ENCODE measurements at regions not wholly inside any gene's neighbourhood (a gene's known extent, or its start where the extent isn't known, plus 50 kb on each side); places are given as distances from the start of the nearest gene placed in this dataset.

GRCh38 chr2:117128461-117128860 is 686.0 kb upstream of the DDX18 start:
- no peak for DNase-seq (ENCODE audit: insufficient read length, low spot score, missing footprints)

GRCh38 chr2:117137371-117137770 is 677.1 kb upstream of the DDX18 start:
- no peaks in the 10 kb centered on the region for H3K27me3 ChIP-seq (ENCODE audit: insufficient read depth, low read length)
- H3K4me3 ChIP-seq (ENCODE audit: insufficient read depth, low read length) = no peak overlapping the region
- H3K36me3 ChIP-seq (ENCODE audit: insufficient read depth, low read length) = no peaks in the 10 kb centered on the region
- no peaks in the 10 kb centered on the region for H3K79me2 ChIP-seq (ENCODE audit: insufficient read depth, low read length)
- no peak for TF ChIP-seq CTCF (IDR thresholded peaks at IDR 0.05; ENCODE audit: extremely low read depth, low read depth, low read length)
- no peaks in the 10 kb centered on the region for H3K9me3 ChIP-seq (ENCODE audit: low read depth, low read length)
- no peak overlapping the region for H3K4me2 ChIP-seq (ENCODE audit: insufficient read depth, low read length)
- H3K27ac ChIP-seq (ENCODE audit: low read depth, low read length) = no peak overlapping the region
- no peak for DNase-seq (ENCODE audit: insufficient read length, low spot score, missing footprints)
- no peaks in the 10 kb centered on the region for H3K4me1 ChIP-seq (ENCODE audit: insufficient read depth, low read length)
- no peak overlapping the region for H2AFZ ChIP-seq (ENCODE audit: low read length)
- no peaks in the 10 kb centered on the region for H4K20me1 ChIP-seq (ENCODE audit: insufficient read depth, low read length)

More at GRCh38 chr2:117128461-117128860, 686.0 kb upstream of the DDX18 start:
- H3K27ac ChIP-seq (ENCODE audit: low read depth, low read length) = no peak overlapping the region
- no peak overlapping the region for H3K4me2 ChIP-seq (ENCODE audit: insufficient read depth, low read length)
- no peaks in the 10 kb centered on the region for H3K9me3 ChIP-seq (ENCODE audit: low read depth, low read length)
- no peak overlapping the region for H3K4me3 ChIP-seq (ENCODE audit: insufficient read depth, low read length)
- H2AFZ ChIP-seq (ENCODE audit: low read length) = no peak overlapping the region
- H3K79me2 ChIP-seq (ENCODE audit: insufficient read depth, low read length) = no peaks in the 10 kb centered on the region
- H4K20me1 ChIP-seq (ENCODE audit: insufficient read depth, low read length) = no peaks in the 10 kb centered on the region
- TF ChIP-seq CTCF (IDR thresholded peaks at IDR 0.05; ENCODE audit: extremely low read depth, low read depth, low read length) = no peak
- no peaks in the 10 kb centered on the region for H3K4me1 ChIP-seq (ENCODE audit: insufficient read depth, low read length)
- H3K27me3 ChIP-seq (ENCODE audit: insufficient read depth, low read length) = no peaks in the 10 kb centered on the region
- H3K36me3 ChIP-seq (ENCODE audit: insufficient read depth, low read length) = no peaks in the 10 kb centered on the region

GRCh38 chr2:117169036-117169765 is 645.3 kb upstream of the DDX18 start:
- no peak overlapping the region for H3K4me2 ChIP-seq (ENCODE audit: insufficient read depth, low read length)
- no peak overlapping the region for H3K4me3 ChIP-seq (ENCODE audit: insufficient read depth, low read length)
- H3K36me3 ChIP-seq (ENCODE audit: insufficient read depth, low read length) = no peaks in the 10 kb centered on the region
- H3K27ac ChIP-seq (ENCODE audit: low read depth, low read length) = no peak overlapping the region
- no peak for TF ChIP-seq CTCF (IDR thresholded peaks at IDR 0.05; ENCODE audit: extremely low read depth, low read depth, low read length)
- H3K4me1 ChIP-seq (ENCODE audit: insufficient read depth, low read length) = no peaks in the 10 kb centered on the region
- no peak overlapping the region for H2AFZ ChIP-seq (ENCODE audit: low read length)
- no peak for DNase-seq (ENCODE audit: insufficient read length, low spot score, missing footprints)
- no peaks in the 10 kb centered on the region for H3K79me2 ChIP-seq (ENCODE audit: insufficient read depth, low read length)
- H3K9me3 ChIP-seq (ENCODE audit: low read depth, low read length) = no peaks in the 10 kb centered on the region
- no peaks in the 10 kb centered on the region for H3K27me3 ChIP-seq (ENCODE audit: insufficient read depth, low read length)
- no peaks in the 10 kb centered on the region for H4K20me1 ChIP-seq (ENCODE audit: insufficient read depth, low read length)

- no peaks in the 10 kb centered on the region for H3K4me1 ChIP-seq (ENCODE audit: insufficient read depth, low read length)
- H3K27ac ChIP-seq (ENCODE audit: low read depth, low read length) = no peak overlapping the region
- H3K36me3 ChIP-seq (ENCODE audit: insufficient read depth, low read length) = no peaks in the 10 kb centered on the region
- no peaks in the 10 kb centered on the region for H3K9me3 ChIP-seq (ENCODE audit: low read depth, low read length)
- H3K79me2 ChIP-seq (ENCODE audit: insufficient read depth, low read length) = no peaks in the 10 kb centered on the region
- no peak for DNase-seq (ENCODE audit: insufficient read length, low spot score, missing footprints)
- H2AFZ ChIP-seq (ENCODE audit: low read length) = no peak overlapping the region
- no peak overlapping the region for H3K4me2 ChIP-seq (ENCODE audit: insufficient read depth, low read length)
- TF ChIP-seq CTCF (IDR thresholded peaks at IDR 0.05; ENCODE audit: extremely low read depth, low read depth, low read length) = no peak
- no peaks in the 10 kb centered on the region for H3K27me3 ChIP-seq (ENCODE audit: insufficient read depth, low read length)
- H4K20me1 ChIP-seq (ENCODE audit: insufficient read depth, low read length) = no peaks in the 10 kb centered on the region
- H3K4me3 ChIP-seq (ENCODE audit: insufficient read depth, low read length) = no peak overlapping the region
These were observed 643.6 kb upstream of the DDX18 start for GRCh38 chr2:117170897-117171296.

Measured in osteoblast (primary cell).